Thoracic aorta (tissue), 2 donors: ENCODE measurements at regions not wholly inside any gene's neighbourhood (a gene's known extent, or its start where the extent isn't known, plus 50 kb on each side); places are given as distances from the start of the nearest gene placed in this dataset.

Experiments used
- ATAC-seq: fragments of 150-250 bp; one replicate; pipeline ENCODE4 v1.8.0; 2017; ENCODE audit warnings: low read depth; ENCODE audit not compliant: insufficient number of reproducible peaks, low FRiP score
- DNase-seq: peaks from one replicate; pipeline ENCODE4 v3.0.0-alpha.2; 2020; ENCODE audit warnings: low spot score
- H3K27ac ChIP-seq, 2 donors: fragments of 200-600 bp; sonication (generic); 1 replicate in 1 of 2; 2 replicates in 1 of 2; pipeline ENCODE4 v1.5.1; 2016; ENCODE audit warnings: mild to moderate bottlenecking in 2 of 2, moderate library complexity in 2 of 2
- H3K27me3 ChIP-seq: fragments of 200-600 bp; sonication (generic); replicated peaks from 2 replicates; pipeline ENCODE4 v1.6.0; 2016; ENCODE audit warnings: mild to moderate bottlenecking; ENCODE audit not compliant: insufficient read depth
- H3K36me3 ChIP-seq: fragments of 200-600 bp; sonication (generic); one replicate; pipeline ENCODE4 v1.5.1; 2016
- H3K4me1 ChIP-seq, 2 donors: fragments of 200-600 bp; sonication (generic); 1 replicate in 1 of 2; 2 replicates in 1 of 2; pipeline versions ENCODE4 v1.5.1 to v1.6.0; 2016; ENCODE audit warnings: low read depth in 2 of 2, mild to moderate bottlenecking in 1 of 2; ENCODE audit not compliant: control insufficient read depth in 1 of 2
- H3K4me3 ChIP-seq: fragments of 200-600 bp; sonication (generic); 2 replicates; pipeline ENCODE4 v1.5.1; 2016; ENCODE audit warnings: mild to moderate bottlenecking
- H3K9me3 ChIP-seq: fragments of 200-600 bp; sonication (generic); 2 replicates; pipeline ENCODE4 v1.5.1; 2016
- CTCF ChIP-seq: fragments of 200-600 bp; sonication (generic); IDR thresholded peaks from one replicate; pipeline ENCODE4 v1.5.1; 2019; ENCODE audit warnings: antibody characterized with exemption

GRCh38 chr10:33048223-33048622, 90.2 kb upstream of the ITGB1 start:
- no peaks in the 10 kb centered on the region for H3K27me3 ChIP-seq
- no peak overlapping the region for H3K27ac ChIP-seq
- ATAC-seq (no peak), DNase-seq (no peak)
- no peaks in the 10 kb centered on the region for H3K4me1 ChIP-seq
- no peaks in the 10 kb centered on the region for H3K9me3 ChIP-seq
- no peak for TF ChIP-seq CTCF
- no peaks in the 10 kb centered on the region for H3K36me3 ChIP-seq
- no peak overlapping the region for H3K4me3 ChIP-seq

GRCh38 chr10:33047655-33048054, 89.6 kb upstream of the ITGB1 start:
- Histone ChIP-seq H3K4me1 (no peaks in the 10 kb centered on the region), H3K27me3 (no peaks in the 10 kb centered on the region), H3K4me3 (no peak overlapping the region), H3K27ac (no peak overlapping the region), H3K9me3 (no peaks in the 10 kb centered on the region), H3K36me3 (no peaks in the 10 kb centered on the region)
- ATAC-seq: no peak
- DNase-seq: no peak
- TF ChIP-seq CTCF: no peak

- TF ChIP-seq CTCF: no peak
- Histone ChIP-seq H3K27me3 (no peaks in the 10 kb centered on the region), H3K36me3 (no peaks in the 10 kb centered on the region), H3K9me3 (no peaks in the 10 kb centered on the region), H3K4me3 (no peak overlapping the region), H3K4me1 (no peaks in the 10 kb centered on the region), H3K27ac (no peak overlapping the region)
- ATAC-seq (no peak), DNase-seq (no peak)
Observed at GRCh38 chr10:33046792-33047191, 88.8 kb upstream of the ITGB1 start.

GRCh38 chr10:33045421-33045820, 87.4 kb upstream of the ITGB1 start:
- TF ChIP-seq CTCF: no peak
- no peaks in the 10 kb centered on the region for H3K4me1 ChIP-seq
- no peaks in the 10 kb centered on the region for H3K27me3 ChIP-seq
- DNase-seq (no peak), ATAC-seq (no peak)
- H3K4me3 ChIP-seq: no peak overlapping the region
- H3K9me3 ChIP-seq: no peaks in the 10 kb centered on the region
- H3K36me3 ChIP-seq: no peaks in the 10 kb centered on the region
- no peak overlapping the region for H3K27ac ChIP-seq

- Histone ChIP-seq H3K27ac (no peak overlapping the region), H3K27me3 (no peaks in the 10 kb centered on the region), H3K4me3 (no peak overlapping the region), H3K36me3 (no peaks in the 10 kb centered on the region), H3K4me1 (no peaks in the 10 kb centered on the region), H3K9me3 (no peaks in the 10 kb centered on the region)
- ATAC-seq (no peak), DNase-seq (no peak)
- TF ChIP-seq CTCF: no peak
Observed at GRCh38 chr10:33042565-33042964, 84.5 kb upstream of the ITGB1 start.
